ENCODE measurements at regions not wholly inside any gene's neighbourhood (a gene's known extent, or its start where the extent isn't known, plus 50 kb on each side); places are given as distances from the start of the nearest gene placed in this dataset.
"Not testable (repeated sequence)": the region's sequence is repeated elsewhere in the genome, so short reads cannot be mapped to it uniquely, and the experiment has no call there.

DNA sequence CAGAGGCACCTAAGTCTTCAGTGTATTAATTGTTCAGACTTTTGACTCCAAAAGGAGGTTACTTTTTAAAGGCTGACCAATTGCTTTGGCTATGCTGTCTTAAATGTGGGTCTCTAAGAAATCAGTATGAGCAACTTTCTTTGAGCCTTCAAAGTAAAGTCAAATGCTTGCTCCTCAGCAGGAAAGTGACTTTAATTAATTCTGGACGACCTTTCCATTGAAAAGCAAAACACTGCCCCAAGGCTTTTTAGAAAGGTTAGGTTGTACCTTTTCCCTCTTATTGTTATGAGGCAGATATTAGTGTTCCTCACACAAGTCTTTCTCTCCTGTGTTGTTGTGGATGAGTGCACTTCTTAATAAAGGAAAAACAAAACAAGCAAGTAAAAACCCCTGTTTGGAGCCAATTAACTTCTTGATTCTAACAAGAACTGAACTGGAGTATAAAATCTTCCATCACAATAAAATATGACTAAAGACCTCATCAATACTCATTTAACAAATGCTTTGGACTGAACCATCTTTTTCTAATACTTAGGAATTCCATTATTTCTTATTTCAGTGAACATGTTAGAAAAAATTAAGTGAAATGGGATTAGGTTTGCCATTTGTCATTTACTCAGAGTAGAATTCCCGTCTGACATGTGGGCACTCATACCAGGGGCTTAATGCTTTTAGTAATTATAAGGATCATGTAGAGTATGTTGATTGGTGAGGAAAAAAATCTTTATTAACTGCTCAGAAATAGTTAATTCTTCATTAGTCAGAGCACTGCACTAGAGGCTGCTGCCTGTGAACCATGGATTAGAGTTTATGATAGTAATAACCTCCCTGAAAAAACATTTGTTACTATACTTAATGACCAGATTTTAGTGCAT, 159.1 kb upstream of the ZNF608 start:
- DNase-seq = no peak

DNA sequence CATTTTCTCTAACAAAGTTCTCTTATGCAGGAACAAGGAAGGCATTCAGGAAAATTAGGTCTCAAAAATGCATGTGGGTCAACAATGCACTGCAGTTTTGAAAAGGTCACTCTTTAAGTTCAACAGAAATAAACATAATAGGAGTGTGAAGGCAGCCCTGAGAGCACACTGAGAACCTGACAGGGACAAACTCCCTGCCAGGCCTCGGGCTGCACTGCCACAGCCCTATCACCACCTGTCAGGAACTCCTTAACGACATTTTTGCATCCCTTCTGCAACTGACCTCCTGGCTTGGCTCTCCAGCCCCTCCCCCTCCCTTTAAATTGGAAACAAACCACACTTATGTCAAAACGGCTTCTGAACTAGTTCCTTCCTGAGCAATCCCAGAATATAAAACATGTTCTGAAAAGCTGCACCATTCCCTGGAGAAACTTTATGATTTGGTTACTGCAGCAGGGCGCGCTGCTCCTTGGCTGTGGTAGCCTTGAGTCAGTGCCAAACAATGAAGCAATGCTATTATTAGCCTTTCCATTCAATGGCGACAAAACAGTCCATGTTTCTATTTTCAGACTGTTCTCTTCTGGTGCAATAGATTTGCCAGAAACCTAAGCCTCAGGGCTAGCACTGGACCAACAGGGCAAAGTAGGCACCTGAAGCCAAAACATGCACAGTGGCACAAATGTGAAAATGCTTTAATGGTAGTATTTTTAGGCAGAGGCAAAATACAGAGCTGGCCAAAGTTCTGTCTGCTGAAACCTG, 160.1 kb upstream of the ZNF608 start:
- DNase-seq = no peak

DNA sequence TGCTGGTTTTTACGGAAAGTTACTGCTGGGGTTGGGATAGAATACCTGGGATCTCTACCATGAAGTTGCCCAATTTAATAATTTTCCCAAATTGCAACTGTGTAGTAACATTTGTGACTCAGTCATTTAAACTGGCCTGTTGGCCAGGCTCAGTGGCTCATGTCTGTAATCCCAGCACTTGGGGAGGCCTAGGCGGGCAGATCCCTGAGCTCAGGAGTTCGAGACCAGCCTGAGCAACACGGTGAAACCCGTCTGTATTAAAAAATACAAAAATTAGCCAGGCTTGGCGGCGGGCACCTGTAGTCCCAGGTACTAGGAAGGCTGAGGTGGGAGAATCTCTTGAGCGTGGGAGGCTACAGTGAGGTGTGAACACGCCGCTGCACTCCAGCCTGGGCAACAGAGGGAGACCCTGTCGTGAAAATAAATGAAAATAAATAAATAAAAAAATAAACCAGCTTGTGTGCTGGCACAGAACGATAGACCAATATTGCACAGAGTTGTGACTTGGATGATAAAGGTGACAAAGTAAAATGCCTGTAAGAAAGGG, 160.7 kb upstream of the ZNF608 start:
- DNase-seq = no peak

DNA sequence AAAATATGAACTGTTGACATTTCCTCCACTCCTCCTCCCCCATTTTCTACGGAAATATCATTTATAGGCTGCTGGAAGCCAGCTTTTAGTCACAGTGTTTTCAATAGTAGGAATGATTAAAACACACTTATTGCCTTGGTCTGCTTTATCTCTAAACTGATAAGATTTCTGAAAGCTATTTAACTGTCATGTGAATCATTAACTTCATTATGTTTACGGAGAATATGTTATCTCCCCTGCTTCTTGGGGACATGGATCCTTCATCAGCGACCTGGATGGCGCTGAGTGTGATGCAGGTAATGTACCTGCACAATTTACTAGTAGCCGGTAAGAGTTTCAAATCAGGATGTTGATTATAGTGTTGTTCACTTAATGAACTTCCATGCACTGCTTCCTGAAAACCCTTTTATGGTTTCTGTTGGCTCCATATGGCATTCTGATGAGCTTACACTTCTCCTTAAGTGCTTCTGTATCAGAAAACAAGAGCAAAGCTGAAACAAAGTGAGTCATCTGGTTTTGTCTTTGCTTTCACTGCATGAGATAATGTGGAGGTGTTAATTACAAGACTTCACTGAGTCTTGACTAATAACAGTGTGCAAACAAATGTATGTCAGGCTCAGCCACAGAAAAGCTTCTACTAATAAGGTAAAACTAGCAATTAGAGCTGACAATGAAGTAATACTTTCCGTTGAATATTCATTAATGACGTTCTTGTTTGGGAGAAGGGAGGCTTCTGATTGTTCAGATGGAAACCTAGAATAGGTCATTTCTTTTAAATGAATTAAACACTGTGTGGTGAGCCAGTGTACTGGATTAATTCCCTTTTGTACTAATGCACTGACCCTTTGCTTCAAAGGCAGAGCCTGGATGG, 162.4 kb upstream of the ZNF608 start:
- no peak for DNase-seq

DNA sequence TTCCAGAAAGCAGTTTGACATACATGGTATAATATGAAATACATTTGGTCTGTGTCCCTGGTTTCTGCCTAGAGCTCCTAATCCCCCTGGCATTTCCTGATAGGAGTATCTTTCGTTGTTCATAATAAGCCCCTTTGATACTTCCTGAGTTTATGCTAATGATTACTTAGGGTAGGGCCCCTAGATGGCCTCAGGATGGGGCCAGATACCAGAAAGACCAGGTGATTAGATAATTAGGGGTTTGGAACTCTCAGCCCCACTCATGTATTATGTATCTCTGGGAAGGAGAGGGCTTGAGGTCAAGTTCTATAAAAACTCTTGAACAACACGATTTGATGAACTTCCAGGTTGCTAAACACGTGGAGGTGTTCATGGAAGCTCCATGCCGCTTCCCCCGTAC, 163.3 kb upstream of the ZNF608 start:
- no peak for DNase-seq

DNA sequence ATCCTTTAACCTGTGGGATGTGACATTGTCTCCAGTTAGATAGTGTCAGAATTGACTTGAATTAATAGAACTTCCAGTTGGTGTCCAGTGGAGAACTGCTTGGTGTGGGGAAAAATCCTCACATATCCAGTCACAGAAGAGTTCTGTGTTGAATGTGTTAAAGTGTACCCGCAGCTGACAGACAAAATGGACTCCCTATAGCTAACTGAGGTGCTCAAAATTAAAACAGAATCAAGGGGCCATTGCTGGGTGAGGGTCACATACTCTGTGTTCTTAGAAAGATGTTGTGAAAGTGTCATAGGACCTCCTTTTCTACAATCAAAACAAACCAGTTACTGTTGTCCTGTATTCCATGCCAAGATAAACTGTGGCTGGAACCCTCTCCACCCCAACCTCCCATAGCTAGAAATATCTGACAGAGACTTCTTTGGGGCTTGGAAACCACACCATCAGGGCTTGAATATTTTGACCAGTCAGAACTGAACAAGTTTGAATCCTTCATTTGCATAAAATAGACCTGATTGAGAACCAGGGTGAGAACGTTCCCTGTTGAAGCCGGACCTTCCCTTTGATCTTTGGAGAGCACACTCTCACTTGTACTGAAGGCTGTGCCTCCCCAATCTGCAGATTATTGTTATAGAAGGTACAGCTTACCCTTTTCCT, 164.0 kb upstream of the ZNF608 start:
- no peak for DNase-seq

DNA sequence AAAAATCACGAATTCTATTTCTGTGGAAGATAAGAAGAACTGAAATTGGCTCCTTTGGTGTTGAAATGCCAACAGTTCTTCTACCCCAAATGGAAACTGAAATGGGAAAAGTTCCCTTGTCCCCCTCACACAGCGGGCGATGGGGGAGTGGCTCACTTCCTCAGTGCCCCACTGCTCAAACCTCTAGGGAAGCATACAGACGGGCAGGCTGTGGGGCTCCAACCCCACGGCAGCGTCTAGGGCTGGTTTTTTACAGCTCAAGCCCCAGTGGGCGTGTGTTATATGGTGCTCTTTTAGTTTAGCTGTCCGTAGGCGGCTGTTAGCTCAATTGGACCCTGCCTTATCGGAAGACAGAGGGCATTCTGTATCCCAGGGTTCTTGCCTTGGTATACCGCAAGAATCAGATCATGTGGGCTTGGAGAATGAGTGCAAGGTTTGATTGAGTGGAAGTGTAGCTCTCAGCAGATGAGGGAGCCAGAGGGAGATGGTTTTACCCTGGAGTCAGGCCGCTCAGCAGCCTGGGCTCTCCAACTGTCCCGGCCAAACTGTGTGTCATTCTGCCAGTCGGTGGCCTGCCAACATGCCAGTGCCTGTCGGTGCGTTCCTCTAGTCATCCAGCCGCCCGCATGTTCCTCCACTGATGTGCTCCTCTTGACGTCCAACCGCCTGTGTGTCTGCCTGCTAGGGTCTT, 166.3 kb upstream of the ZNF608 start:
- no peak for DNase-seq

DNA sequence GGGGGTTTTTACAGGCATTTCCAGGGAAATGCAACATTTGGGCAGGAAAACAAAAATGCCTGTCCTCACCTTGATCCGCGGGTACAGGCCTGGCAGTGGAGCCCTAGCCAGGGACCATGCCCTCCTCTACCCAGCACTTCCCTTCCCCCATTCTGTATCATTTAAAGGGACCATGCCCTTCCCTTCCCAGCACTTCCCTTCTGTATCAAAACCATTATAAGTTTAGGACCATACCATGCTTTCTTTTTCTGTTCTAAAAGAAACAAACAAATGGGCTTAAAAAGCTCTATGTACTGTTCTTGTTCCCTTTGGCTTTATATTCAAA, 166.9 kb upstream of the ZNF608 start:
- DNase-seq = no peak

DNA sequence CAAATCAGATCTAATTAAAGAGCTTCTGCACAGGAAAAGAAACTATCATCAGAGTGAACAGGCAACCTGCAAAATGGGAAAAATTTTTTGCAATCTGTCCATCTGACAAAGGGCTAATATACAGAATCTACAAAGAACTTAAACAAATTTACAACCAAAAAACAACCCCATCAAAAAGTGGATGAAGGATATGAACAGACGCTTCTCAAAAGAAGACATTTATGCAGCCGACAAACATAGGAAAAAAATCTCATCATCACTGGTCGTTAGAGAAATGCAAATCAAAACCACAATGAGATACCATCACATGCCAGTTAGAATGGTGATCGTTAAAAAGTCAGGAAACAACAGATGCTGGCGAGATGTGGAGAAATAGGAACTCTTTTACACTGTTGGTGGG, 169.9 kb upstream of the ZNF608 start:
- not testable (repeated sequence) for DNase-seq

DNA sequence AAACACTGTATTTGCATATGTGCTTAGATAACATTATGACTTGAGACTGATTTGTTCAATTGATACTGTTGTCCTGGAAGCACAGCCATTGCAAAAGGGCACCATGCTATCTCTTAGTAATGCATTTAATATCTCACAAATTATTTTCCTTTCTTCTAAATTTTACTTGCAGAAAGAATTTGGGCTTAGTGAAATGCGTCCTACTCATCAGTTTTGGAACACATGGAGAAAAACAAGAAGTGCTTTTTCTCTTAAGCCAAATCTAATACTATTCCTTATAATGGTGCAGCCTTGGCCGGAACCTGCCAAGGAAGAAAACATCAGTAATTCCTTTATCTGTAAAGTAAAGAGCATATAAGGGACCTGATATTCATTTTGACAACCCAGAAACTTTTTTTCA, 172.2 kb upstream of the ZNF608 start:
- no peak for DNase-seq

DNA sequence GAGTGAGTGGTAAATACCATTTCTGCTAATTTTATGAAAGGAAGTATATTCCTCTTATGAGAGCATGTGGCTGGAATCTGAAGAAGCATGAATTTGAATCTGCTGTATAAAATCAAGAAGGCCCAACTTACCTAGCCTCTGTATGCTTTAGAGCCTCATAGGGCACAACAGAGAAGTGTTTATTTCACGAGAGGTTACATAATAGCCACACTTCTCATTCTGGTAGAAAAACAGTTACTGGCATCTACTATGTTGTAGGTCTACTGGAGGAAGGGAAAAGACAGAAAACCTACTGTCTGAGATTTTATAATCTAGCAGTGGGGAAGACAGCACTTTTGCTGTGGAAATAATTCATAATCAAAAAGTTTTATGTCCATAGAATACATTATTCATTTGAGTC, 172.6 kb upstream of the ZNF608 start:
- no peak for DNase-seq

DNA sequence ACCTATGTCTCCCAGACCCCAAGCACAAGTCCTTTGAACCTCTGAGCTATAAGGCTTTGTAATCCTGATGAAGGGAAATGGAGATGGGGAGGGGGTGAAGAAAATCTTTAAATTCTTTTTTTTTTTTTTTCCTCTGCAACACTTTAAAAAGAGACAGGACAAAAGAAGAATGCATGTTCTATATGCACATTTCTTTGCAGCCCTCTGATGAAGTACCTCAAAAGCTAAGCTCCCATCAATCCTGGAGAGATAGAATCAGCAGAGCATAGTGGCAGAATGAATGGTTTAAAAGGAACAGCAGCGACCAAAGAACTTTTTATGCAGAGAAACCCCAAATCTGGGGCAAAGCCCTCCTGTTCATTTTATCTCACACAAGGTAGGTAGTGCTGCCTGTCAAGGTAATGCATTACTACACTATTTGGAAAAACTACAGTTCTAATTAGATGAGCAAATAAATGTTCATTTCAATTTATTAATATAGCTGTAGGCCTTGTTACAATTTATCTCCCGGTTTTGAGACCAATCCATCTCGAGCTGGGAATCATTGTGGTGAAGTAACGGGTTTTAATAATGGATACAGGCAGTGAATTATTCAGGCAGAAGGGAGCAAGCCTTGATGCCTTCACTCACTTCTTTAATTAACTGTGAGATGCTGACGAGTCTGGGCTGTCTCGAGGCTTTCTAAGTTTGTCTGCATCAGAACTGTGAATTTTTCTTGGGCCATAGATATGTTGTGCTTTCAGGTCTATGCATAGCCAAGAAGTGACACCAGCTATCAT, 173.5 kb upstream of the ZNF608 start:
- DNase-seq = no peak

DNA sequence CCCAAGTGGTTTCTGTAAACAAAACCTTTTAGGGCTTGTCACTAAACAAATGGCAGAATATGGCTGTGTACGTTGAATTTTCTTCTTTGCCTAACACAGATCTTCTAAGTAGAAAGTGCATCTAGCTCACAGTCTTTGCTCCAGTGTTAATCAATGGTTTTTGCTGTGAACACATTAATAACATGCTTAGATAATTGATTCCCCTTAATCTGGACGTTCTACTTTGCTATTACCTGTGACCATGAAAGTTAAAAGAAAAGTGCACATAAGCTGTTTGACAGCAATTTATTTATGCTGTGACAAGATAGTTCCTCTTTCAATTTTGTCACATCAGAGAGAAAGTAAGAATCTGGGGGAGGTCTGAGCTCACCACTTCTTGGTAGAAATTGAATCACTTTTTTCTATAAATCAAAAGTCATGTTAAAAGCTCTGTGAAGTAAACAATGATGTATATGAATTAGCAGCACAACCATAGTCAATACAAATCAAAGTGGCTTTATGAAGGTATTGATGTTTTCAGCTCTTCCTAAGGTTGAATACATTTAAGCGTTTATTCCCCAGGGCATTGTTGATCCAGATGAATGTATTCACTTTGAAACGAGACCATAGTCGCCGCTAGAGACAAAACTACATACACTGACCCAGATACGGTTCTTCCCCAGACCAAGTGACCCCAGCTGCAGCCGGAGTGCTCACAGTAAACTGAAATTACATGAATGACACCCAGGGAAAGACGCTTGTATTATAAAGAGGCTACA, 174.6 kb upstream of the ZNF608 start:
- no peak for DNase-seq

DNA sequence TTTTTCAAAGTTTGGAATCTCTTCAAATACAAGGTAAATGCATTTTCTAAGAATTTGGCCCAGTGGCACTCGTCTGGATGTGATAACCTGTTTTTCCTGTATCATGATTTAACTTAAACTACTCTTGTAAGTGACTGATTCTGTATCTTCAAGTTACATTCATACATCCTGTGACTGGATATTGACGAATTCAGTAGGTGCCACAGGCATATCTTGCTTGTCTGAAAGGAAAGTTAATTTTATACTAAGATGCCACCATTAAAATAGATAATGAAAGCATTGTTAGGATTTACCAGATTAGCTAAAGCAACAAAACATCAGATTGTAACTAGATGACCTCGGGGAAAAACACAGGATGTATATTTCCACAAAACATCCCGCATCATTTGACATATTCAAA, 175.3 kb upstream of the ZNF608 start:
- no peak for DNase-seq

DNA sequence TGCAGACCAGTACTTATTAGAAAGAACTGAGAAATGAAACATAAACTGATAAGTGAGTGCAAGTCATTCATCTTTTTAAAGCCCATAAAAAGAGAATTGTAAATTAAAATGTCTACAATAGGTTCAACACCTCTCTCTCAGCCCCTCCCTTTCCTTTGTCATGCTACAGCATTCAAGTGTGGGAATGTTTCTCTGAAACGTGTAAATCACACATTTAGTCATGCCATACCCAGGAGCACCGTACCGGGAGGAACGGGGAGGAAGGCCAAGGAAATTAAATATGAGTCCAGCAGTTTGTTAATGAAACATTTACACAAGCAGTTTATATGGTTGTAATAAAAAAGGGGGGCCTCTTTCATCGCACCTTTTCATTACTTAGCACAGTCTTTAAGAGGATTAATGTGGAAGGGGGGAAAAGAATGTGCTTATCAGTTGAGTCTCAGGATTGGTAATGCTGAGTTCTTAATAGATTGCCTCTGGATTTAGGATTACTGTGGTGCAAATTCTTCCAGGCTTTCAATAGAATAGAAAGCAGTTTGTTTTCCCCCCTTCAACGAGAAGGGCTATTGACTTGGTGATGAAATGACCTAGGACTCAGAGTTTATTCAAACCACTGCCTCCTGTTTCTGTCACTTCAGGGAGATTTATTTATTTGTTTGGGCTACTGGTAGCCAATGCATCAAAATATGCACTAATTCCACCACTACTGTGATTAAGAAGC, 176.0 kb upstream of the ZNF608 start:
- no peak for DNase-seq

DNA sequence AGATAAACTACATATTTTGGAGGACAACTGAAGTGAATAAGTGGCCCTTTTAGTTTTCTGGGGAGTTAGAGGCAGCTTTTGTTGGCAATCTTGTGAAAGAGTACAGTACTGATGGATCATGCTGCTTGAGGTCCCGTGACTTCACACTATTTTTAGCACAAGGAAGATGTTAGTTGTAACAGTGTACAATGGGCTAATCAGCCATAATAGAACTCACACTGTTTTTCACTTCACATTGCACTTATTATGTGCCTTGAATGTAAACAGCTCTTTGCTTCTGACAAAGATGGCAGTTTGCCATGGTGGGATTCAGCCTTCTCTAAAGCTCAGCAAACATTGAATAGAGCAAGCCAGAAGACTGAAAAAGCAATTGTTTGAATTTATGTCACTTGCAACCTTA, 176.7 kb upstream of the ZNF608 start:
- DNase-seq = no peak

DNA sequence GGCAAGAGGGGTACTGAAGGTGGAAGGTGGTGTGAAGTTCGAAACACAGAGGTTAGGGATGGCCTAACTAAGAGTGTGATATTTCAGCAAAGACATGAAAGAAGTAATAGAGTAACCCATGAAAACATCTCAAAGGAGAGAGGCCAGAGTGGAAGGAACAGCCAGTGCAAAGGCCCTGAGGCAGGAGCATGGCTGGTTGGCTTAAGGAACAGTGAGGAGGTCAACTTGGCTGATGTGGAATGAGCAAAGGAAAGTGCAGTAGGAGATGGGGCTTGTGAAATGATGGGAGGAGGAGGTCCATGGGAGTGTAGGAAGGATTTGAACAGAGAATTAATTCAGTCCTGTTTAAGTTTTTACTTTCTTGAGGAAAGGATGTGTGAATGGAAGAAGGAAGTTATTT, 178.3 kb upstream of the ZNF608 start:
- DNase-seq = no peak

DNA sequence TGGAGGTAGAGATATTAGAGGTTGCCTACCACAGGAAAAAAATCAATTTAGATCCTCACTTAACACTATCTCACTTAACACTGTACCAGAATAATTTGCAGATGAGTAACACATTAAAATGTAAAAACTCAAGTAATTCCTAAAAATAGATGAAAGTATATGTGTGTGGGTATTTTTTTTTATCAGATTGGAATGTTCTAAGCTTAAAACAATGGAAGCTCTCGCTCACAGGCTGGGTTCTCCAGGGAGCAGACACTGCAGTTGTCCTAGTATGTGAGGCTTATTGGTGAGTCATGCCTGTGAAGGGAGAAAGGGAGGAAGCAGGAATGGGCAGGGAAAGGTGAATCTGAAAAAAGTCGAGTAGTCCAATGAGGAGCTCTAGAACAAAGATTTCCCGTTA, 181.3 kb upstream of the ZNF608 start:
- no peak for DNase-seq

DNA sequence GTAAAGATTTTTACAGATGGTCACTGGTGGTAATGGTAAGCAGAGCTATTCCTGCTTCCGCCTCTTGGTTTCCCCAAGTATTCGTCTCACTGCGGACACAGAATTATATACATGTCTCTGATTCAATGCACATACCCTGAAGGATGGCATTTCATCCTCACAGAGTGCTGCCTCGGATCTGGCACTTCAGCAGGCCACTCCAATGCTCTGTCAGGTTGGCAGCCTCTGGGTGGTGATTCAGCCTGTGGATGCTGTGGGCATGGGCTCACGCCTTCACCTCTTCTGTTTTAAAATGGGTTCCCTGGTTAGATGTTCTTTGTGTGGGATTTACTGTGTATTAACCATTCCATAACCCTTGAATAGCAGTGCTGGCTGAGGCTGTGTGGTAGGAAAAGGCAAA, 182.6 kb upstream of the ZNF608 start:
- DNase-seq = no peak

Measured in effector CD4-positive, alpha-beta T cell (primary cell).